ENCODE measurements at regions not wholly inside any gene's neighbourhood (a gene's known extent, or its start where the extent isn't known, plus 50 kb on each side); places are given as distances from the start of the nearest gene placed in this dataset.
"Not testable (repeated sequence)": the region's sequence is repeated elsewhere in the genome, so short reads cannot be mapped to it uniquely, and the experiment has no call there.

- no peak for DNase-seq (ENCODE audit: low read depth in 1 of 2, low spot score in 1 of 2)
These were observed 81.7 kb downstream of the IER5 start for GRCh38 chr1:181170194-181170593.

- no peak for DNase-seq (ENCODE audit: low read depth in 1 of 2, low spot score in 1 of 2)
These were observed 83.6 kb downstream of the IER5 start for GRCh38 chr1:181172082-181172481.

- no peak for DNase-seq (ENCODE audit: low read depth in 1 of 2, low spot score in 1 of 2)
These were observed 85.4 kb downstream of the IER5 start for GRCh38 chr1:181173761-181174447.

- DNase-seq (ENCODE audit: low read depth in 1 of 2, low spot score in 1 of 2), result no peak
These were observed 86.4 kb downstream of the IER5 start for GRCh38 chr1:181174861-181175260.

GRCh38 chr1:181175356-181175910 lies 86.9 kb downstream of the IER5 start:
- DNase-seq (ENCODE audit: low read depth in 1 of 2, low spot score in 1 of 2), result no peak

GRCh38 chr1:181175955-181176354 lies 87.5 kb downstream of the IER5 start:
- no peak for DNase-seq (ENCODE audit: low read depth in 1 of 2, low spot score in 1 of 2)

- DNase-seq (ENCODE audit: low read depth in 1 of 2, low spot score in 1 of 2), result no peak
These were observed 89.9 kb downstream of the IER5 start for GRCh38 chr1:181178241-181178879.

- no peak for DNase-seq (ENCODE audit: low read depth in 1 of 2, low spot score in 1 of 2)
These were observed 90.9 kb downstream of the IER5 start for GRCh38 chr1:181179279-181179986.

GRCh38 chr1:181179987-181180365 lies 91.5 kb downstream of the IER5 start:
- no peak for DNase-seq (ENCODE audit: low read depth in 1 of 2, low spot score in 1 of 2)

- no peak for DNase-seq (ENCODE audit: low read depth in 1 of 2, low spot score in 1 of 2)
These were observed 92.0 kb downstream of the IER5 start for GRCh38 chr1:181180407-181181031.

- DNase-seq (ENCODE audit: low read depth in 1 of 2, low spot score in 1 of 2), result no peak
These were observed 93.5 kb downstream of the IER5 start for GRCh38 chr1:181181792-181182585.

GRCh38 chr1:181184621-181185020 lies 96.1 kb downstream of the IER5 start:
- no peak for DNase-seq (ENCODE audit: low read depth in 1 of 2, low spot score in 1 of 2)

GRCh38 chr1:181185461-181185860 lies 97.0 kb downstream of the IER5 start:
- DNase-seq (ENCODE audit: low read depth in 1 of 2, low spot score in 1 of 2), result no peak

- DNase-seq (ENCODE audit: low read depth in 1 of 2, low spot score in 1 of 2), result not testable (repeated sequence)
These were observed 97.6 kb downstream of the IER5 start for GRCh38 chr1:181186133-181186532.

- DNase-seq (ENCODE audit: low read depth in 1 of 2, low spot score in 1 of 2), result no peak
These were observed 99.0 kb downstream of the IER5 start for GRCh38 chr1:181187337-181188126.

GRCh38 chr1:181189245-181189644 lies 100.7 kb downstream of the IER5 start:
- DNase-seq (ENCODE audit: low read depth in 1 of 2, low spot score in 1 of 2), result no peak

- peak; percentile 64 to 67 for DNase-seq (ENCODE audit: low read depth in 1 of 2, low spot score in 1 of 2)
These were observed 101.3 kb downstream of the IER5 start for GRCh38 chr1:181189691-181190363.

- no peak for DNase-seq (ENCODE audit: low read depth in 1 of 2, low spot score in 1 of 2)
These were observed 102.0 kb downstream of the IER5 start for GRCh38 chr1:181190364-181191035.

- DNase-seq (ENCODE audit: low read depth in 1 of 2, low spot score in 1 of 2), result no peak
These were observed 103.1 kb downstream of the IER5 start for GRCh38 chr1:181191494-181192040.
